ENCODE measurements at regions not wholly inside any gene's neighbourhood (a gene's known extent, or its start where the extent isn't known, plus 50 kb on each side); places are given as distances from the start of the nearest gene placed in this dataset.
"Not testable (repeated sequence)": the region's sequence is repeated elsewhere in the genome, so short reads cannot be mapped to it uniquely, and the experiment has no call there.

DNA sequence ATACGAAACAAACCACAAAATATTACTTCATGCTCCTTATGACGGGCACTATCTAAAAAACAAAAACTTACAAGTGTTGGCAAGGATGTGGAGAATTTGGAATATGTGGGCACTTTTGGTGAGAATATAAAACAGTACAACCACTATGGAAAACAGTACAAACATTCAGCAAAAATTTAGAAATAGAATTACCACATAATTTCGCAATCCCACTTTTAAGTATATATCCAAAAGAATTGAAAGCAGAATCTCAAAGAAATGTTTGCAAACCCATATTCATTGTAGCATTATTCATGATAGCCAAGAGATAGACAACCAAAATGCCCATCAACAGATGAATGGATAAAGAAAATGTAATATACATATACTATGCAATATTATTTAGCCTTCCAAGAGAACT lies 1173.7 kb upstream of the PRR20A start:
- DNase-seq (ENCODE audit: low spot score), result no peak
- Histone ChIP-seq H2AFZ (ENCODE audit: low read length) (no peak overlapping the region), H3K9me3 (ENCODE audit: low read length) (peaks cover 5% of the 10 kb centered on the region; the same call in 1 of the 2 replicates), H3K4me1 (ENCODE audit: insufficient read depth, low read length, poor library complexity, severe bottlenecking) (no peaks in the 10 kb centered on the region), H3K4me2 (ENCODE audit: low read length) (no peak overlapping the region), H3K9me2 (ENCODE audit: insufficient read depth, low read length) (no peaks in the 10 kb centered on the region), H3K4me3 (ENCODE audit: low read depth, low read length, poor library complexity, severe bottlenecking) (no peak overlapping the region), H3K27ac (ENCODE audit: low read depth, low read length, poor library complexity, severe bottlenecking) (no peak overlapping the region), H3K36me3 (ENCODE audit: insufficient read depth, low read length) (no peaks in the 10 kb centered on the region), H4K20me1 (ENCODE audit: insufficient read depth, low read length) (no peaks in the 10 kb centered on the region), H3K79me2 (ENCODE audit: insufficient read depth, low read depth, low read length) (no peaks in the 10 kb centered on the region)
- POLR2A ChIA-PET, result no interaction called here
- BruUV-seq (replicated peaks), result no TSS peak
- TF ChIP-seq EZH2phosphoT487 (IDR thresholded peaks at IDR 0.05; ENCODE audit: borderline replicate concordance, low read depth, low read length) (no peak), CTCF (conservative IDR thresholded peaks at IDR 0.05; ENCODE audit: low read length) (no peak)
- CTCF ChIA-PET (ENCODE audit: unreplicated experiment), result no interaction called here
- intact Hi-C loops (cut with micrococcal nuclease; ENCODE audit: unreplicated experiment), result no loop called here

- Histone ChIP-seq H3K79me2 (ENCODE audit: insufficient read depth, low read depth, low read length) (no peaks in the 10 kb centered on the region), H3K9me2 (ENCODE audit: insufficient read depth, low read length) (no peaks in the 10 kb centered on the region), H3K36me3 (ENCODE audit: insufficient read depth, low read length) (no peaks in the 10 kb centered on the region), H3K27ac (ENCODE audit: low read depth, low read length, poor library complexity, severe bottlenecking) (no peak overlapping the region), H4K20me1 (ENCODE audit: insufficient read depth, low read length) (no peaks in the 10 kb centered on the region), H3K4me3 (ENCODE audit: low read depth, low read length, poor library complexity, severe bottlenecking) (no peak overlapping the region), H3K4me1 (ENCODE audit: insufficient read depth, low read length, poor library complexity, severe bottlenecking) (no peaks in the 10 kb centered on the region), H3K9me3 (ENCODE audit: low read length) (0 out of 2 replicates have a peak, but pooled peaks cover 3% of the 10 kb centered on the region), H3K4me2 (ENCODE audit: low read length) (no peak overlapping the region), H2AFZ (ENCODE audit: low read length) (no peak overlapping the region)
- intact Hi-C loops (cut with micrococcal nuclease; ENCODE audit: unreplicated experiment), result no loop called here
- DNase-seq (ENCODE audit: low spot score), result no peak
- CTCF ChIA-PET (ENCODE audit: unreplicated experiment), result no interaction called here
- POLR2A ChIA-PET, result no interaction called here
- no peak for TF ChIP-seq EZH2phosphoT487 (IDR thresholded peaks at IDR 0.05; ENCODE audit: borderline replicate concordance, low read depth, low read length)
- no peak for TF ChIP-seq CTCF (conservative IDR thresholded peaks at IDR 0.05; ENCODE audit: low read length)
- BruUV-seq (replicated peaks), result no TSS peak
These were observed 1163.3 kb upstream of the PRR20A start for GRCh38 chr13:55977436-55977835.

DNA sequence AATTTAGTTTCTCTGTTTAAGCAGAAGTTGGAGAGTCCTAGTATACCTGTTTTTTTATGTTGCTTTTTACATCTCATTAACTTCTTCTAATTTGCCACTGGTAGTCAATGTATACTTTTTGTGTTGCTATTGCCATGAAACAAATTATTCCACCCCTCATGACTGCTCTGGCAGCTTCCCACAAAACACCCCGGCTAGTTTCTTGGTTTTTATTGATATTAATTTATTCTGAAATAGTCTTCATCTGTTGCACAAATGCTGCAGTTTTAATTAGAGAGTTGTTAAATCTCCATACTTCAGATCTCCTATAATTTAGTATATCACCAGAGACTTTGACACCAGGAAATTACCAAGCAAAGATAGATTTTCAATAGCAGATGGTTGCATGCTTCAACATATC lies 1159.3 kb upstream of the PRR20A start:
- Histone ChIP-seq H3K9me3 (ENCODE audit: low read length) (0 out of 2 replicates have a peak, but pooled peaks cover 3% of the 10 kb centered on the region), H4K20me1 (ENCODE audit: insufficient read depth, low read length) (no peaks in the 10 kb centered on the region), H3K27ac (ENCODE audit: low read depth, low read length, poor library complexity, severe bottlenecking) (no peak overlapping the region), H3K4me2 (ENCODE audit: low read length) (no peak overlapping the region), H3K4me3 (ENCODE audit: low read depth, low read length, poor library complexity, severe bottlenecking) (no peak overlapping the region), H3K9me2 (ENCODE audit: insufficient read depth, low read length) (no peaks in the 10 kb centered on the region), H2AFZ (ENCODE audit: low read length) (no peak overlapping the region), H3K36me3 (ENCODE audit: insufficient read depth, low read length) (no peaks in the 10 kb centered on the region), H3K4me1 (ENCODE audit: insufficient read depth, low read length, poor library complexity, severe bottlenecking) (no peaks in the 10 kb centered on the region), H3K79me2 (ENCODE audit: insufficient read depth, low read depth, low read length) (no peaks in the 10 kb centered on the region)
- CTCF ChIA-PET (ENCODE audit: unreplicated experiment), result no interaction called here
- DNase-seq (ENCODE audit: low spot score), result no peak
- TF ChIP-seq CTCF (conservative IDR thresholded peaks at IDR 0.05; ENCODE audit: low read length) (no peak), EZH2phosphoT487 (IDR thresholded peaks at IDR 0.05; ENCODE audit: borderline replicate concordance, low read depth, low read length) (no peak)
- POLR2A ChIA-PET, result no interaction called here
- no TSS peak for BruUV-seq (replicated peaks)
- intact Hi-C loops (cut with micrococcal nuclease; ENCODE audit: unreplicated experiment), result no loop called here

DNA sequence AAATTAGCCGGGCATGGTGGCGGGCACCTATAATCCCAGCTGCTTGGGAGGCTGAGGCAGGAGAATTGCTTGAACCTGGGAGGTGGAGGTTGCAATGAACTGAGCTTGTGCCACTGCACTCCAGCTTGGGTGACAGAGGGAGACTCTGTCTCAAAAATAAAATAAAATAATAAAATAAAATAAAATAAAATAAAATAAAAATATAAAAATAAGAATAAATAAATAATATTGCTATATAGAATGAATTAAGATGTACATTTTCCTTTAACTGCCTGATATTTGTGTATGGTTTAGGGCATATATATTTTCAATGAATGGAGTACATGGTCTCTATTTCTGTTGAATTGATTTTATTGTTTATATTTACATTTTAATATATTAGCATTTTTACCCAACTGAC lies 1156.7 kb upstream of the PRR20A start:
- BruUV-seq (replicated peaks); H3K4me3 ChIP-seq (ENCODE audit: low read depth, low read length, poor library complexity, severe bottlenecking); H4K20me1 ChIP-seq (ENCODE audit: insufficient read depth, low read length); H3K27ac ChIP-seq (ENCODE audit: low read depth, low read length, poor library complexity, severe bottlenecking); H3K9me2 ChIP-seq (ENCODE audit: insufficient read depth, low read length); H2AFZ ChIP-seq (ENCODE audit: low read length); H3K4me1 ChIP-seq (ENCODE audit: insufficient read depth, low read length, poor library complexity, severe bottlenecking); H3K36me3 ChIP-seq (ENCODE audit: insufficient read depth, low read length); H3K79me2 ChIP-seq (ENCODE audit: insufficient read depth, low read depth, low read length); intact Hi-C loops (cut with micrococcal nuclease; ENCODE audit: unreplicated experiment); H3K9me3 ChIP-seq (ENCODE audit: low read length); CTCF ChIA-PET (ENCODE audit: unreplicated experiment); H3K4me2 ChIP-seq (ENCODE audit: low read length); DNase-seq (ENCODE audit: low spot score); POLR2A ChIA-PET: not testable (repeated sequence)
